ENCODE measurements at regions not wholly inside any gene's neighbourhood (a gene's known extent, or its start where the extent isn't known, plus 50 kb on each side); places are given as distances from the start of the nearest gene placed in this dataset.

- TF ChIP-seq POLR2A (IDR thresholded peaks at IDR 0.05; ENCODE audit: extremely low read depth, insufficient read length): no peak
- no peak for TF ChIP-seq CTCF (IDR thresholded peaks at IDR 0.05; ENCODE audit: low read depth, low read length)
- no peak for TF ChIP-seq MAX (IDR thresholded peaks at IDR 0.05; ENCODE audit: low read depth, low read length)
These were observed 691.3 kb downstream of the SQOR start for GRCh38 chr15:46326173-46326572.
